ENCODE measurements at regions not wholly inside any gene's neighbourhood (a gene's known extent, or its start where the extent isn't known, plus 50 kb on each side); places are given as distances from the start of the nearest gene placed in this dataset.

GRCh38 chr4:58551676-58552075 lies 1441.5 kb upstream of the IGFBP7 start:
- no peak for DNase-seq

GRCh38 chr4:58543465-58543864 lies 1433.3 kb upstream of the IGFBP7 start:
- DNase-seq: no peak

GRCh38 chr4:58541926-58542325 lies 1431.7 kb upstream of the IGFBP7 start:
- no peak for DNase-seq

- no peak for DNase-seq
These were observed 1412.7 kb upstream of the IGFBP7 start for GRCh38 chr4:58522765-58523382.

GRCh38 chr4:58515226-58515625 lies 1405.0 kb upstream of the IGFBP7 start:
- no peak for DNase-seq

GRCh38 chr4:58514299-58514698 lies 1404.1 kb upstream of the IGFBP7 start:
- DNase-seq: peak; percentile 6

- no peak for DNase-seq
These were observed 1400.5 kb upstream of the IGFBP7 start for GRCh38 chr4:58510652-58511051.

- DNase-seq: no peak
These were observed 1396.9 kb upstream of the IGFBP7 start for GRCh38 chr4:58507079-58507478.

GRCh38 chr4:58502839-58503238 lies 1392.7 kb upstream of the IGFBP7 start:
- DNase-seq: peak; percentile 10

GRCh38 chr4:58499182-58499581 lies 1389.0 kb upstream of the IGFBP7 start:
- no peak for DNase-seq

GRCh38 chr4:58491620-58492019 lies 1381.4 kb upstream of the IGFBP7 start:
- DNase-seq: no peak

GRCh38 chr4:58477950-58478349 lies 1367.8 kb upstream of the IGFBP7 start:
- no peak for DNase-seq

GRCh38 chr4:58477513-58477912 lies 1367.3 kb upstream of the IGFBP7 start:
- DNase-seq: no peak

- DNase-seq: no peak
These were observed 1364.9 kb upstream of the IGFBP7 start for GRCh38 chr4:58475097-58475496.

- DNase-seq: no peak
These were observed 1354.8 kb upstream of the IGFBP7 start for GRCh38 chr4:58465031-58465430.

- no peak for DNase-seq
These were observed 1346.7 kb upstream of the IGFBP7 start for GRCh38 chr4:58456727-58457384.

- no peak for DNase-seq
These were observed 1343.8 kb upstream of the IGFBP7 start for GRCh38 chr4:58453956-58454355.

- DNase-seq: no peak
These were observed 1341.5 kb upstream of the IGFBP7 start for GRCh38 chr4:58451707-58452106.

GRCh38 chr4:58435871-58436270 lies 1325.7 kb upstream of the IGFBP7 start:
- DNase-seq: no peak

GRCh38 chr4:58413849-58414248 lies 1303.7 kb upstream of the IGFBP7 start:
- no peak for DNase-seq

- no peak for DNase-seq
These were observed 1301.7 kb upstream of the IGFBP7 start for GRCh38 chr4:58411904-58412303.

- no peak for DNase-seq
These were observed 1296.6 kb upstream of the IGFBP7 start for GRCh38 chr4:58406762-58407161.

GRCh38 chr4:58368221-58368620 lies 1258.0 kb upstream of the IGFBP7 start:
- DNase-seq: peak; percentile 88

- DNase-seq: no peak
These were observed 1250.4 kb upstream of the IGFBP7 start for GRCh38 chr4:58360354-58361133.

All from COR-L47 (cell line).